GM21526 (cell line): ENCODE measurements at regions not wholly inside any gene's neighbourhood (a gene's known extent, or its start where the extent isn't known, plus 50 kb on each side); places are given as distances from the start of the nearest gene placed in this dataset.

Experiments
- ATAC-seq: cut with Tn5 transposase; IDR thresholded peaks from one replicate; pipeline ENCODE4 v1.9.1; 2021; ENCODE audit warnings: moderate library complexity; ENCODE audit not compliant: unreplicated experiment, low FRiP score

GRCh38 chr15:69574506-69574905 lies 121.9 kb downstream of the RPLP1 start:
- ATAC-seq, result no peak

DNA sequence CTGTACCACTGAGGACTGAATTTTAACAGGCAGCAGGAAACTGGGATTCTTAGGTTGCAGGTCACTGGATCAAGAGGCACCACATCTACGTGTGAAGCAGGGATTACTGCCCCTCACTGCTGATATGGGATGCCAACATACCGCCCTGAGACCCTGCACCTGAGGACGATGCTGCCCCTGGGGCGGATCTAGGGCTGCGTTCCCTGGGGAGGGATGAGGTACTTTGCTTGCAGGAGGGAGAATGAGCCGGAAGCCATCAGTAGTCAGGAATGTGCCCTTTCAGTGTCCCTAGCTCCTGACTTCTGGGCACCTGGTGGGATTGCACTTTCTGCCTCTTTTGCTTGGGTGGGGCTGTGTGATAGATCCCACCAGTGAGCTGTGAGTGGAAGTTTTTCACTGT lies 122.8 kb downstream of the RPLP1 start:
- ATAC-seq, result no peak

GRCh38 chr15:69576035-69576526 lies 123.5 kb downstream of the RPLP1 start:
- ATAC-seq, result no peak

DNA sequence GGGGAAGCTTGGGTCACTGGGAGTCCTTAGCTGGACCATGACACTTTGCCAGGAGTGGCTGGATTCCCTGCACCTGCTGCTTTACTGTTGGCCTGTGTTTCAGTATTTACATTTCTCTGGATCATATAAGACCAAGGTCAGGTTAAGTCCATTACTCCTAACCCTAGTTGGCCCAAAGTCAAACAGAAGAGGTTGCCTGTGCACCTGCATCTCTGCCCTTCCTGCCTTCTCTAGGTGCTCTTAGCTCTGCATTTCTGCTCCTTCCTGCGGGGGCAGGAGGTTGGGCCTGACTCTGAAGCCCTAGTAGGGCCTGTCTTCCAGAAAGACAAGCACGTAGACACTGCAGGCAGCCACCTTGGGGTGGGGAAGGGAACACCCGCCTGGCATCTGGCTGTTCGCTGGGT lies 124.3 kb downstream of the RPLP1 start:
- no peak for ATAC-seq

DNA sequence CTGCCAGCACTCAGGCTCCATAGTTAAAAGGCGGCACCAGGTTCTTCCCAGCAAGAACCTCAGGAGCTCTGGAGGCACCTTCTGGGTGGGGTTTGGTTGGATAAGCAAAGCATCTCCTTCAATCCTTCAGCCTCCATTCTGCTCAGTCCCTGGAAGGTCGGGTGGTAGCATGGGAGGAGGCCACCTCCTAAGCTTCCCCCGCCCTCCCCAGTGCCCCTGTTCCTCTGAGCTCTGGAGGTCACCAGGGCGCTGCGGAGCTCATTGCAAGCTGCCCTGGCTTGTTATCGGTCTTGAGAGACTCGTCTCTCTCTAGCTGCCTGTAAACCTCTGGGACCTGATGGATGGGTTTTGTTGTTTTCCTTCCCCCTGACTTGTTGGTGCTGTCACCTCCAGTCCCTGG lies 124.8 kb downstream of the RPLP1 start:
- no peak for ATAC-seq

DNA sequence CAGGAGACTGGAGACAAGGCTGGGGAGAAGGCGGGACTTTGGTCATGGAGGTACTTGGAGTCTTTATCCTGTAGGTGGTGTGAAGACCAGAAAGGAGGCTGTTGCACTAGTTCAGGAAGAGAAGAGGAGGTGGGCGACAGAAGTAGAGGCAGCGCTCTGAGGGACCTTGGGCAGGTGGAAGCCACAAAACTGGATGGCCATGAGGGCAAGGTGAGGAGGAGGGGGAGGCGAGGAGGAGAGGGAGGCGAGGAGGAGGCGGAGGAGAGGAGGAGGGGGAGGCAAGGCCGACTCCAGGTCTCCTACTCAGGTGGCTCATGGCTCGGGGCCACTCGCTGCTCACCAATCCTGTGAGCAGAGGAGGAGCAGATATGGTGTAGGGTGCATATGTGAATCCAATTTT lies 125.6 kb downstream of the RPLP1 start:
- ATAC-seq, result no peak

GRCh38 chr15:69578787-69579583 lies 126.4 kb downstream of the RPLP1 start:
- no peak for ATAC-seq

DNA sequence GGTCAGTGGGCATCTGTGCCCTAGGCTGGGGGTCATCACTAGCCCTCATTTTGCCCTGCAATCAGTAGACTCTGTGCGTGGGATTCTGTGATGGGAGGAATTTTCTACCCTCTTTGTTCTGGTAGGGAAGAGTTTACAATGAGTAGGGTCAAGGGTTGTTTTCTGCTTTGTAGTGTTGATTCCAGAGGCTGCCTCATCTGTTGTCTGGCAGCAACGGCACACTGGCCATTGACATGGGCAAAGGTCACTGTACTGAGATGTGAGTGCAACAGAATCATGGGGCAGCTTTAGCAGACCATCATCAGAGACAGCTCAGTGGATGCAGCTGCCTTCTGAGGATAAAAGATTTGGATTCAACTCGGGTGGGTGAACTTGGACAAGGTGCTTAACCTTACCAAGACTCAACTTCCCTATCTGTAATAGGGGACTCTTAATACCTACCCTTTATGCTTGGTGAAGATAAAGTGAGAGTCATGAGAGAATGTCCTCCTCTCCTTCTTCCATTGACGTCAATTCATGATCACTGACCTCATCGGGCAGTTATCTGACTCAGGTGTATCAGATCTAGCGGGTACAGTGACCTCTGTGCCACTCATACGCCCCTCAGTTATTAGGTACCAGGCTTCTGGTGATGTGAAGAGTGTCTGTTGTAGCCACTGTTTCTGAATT lies 127.5 kb downstream of the RPLP1 start:
- ATAC-seq, result no peak

GRCh38 chr15:69583626-69584025 lies 131.0 kb downstream of the RPLP1 start:
- no peak for ATAC-seq

- no peak for ATAC-seq
Measured at GRCh38 chr15:69585937-69586336, 133.3 kb downstream of the RPLP1 start.

DNA sequence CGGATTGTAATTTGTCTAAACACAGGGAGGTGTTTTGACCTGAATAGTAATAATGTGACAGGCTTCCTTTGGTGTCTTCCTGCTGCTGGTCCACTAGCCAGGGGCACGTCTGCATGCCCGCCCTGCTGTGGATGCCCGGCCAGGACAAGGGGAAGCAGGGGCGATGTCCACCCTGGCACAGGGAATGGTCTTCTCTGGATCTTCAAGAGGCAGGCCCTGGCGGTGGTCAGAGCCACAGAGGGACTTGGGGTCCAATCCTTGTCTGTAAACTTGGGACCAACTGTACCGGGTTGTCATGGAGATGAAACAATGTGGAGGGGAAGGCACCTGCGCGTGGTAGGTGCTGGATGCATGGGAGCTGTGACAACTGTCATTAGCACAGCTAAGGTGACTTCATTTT lies 134.1 kb downstream of the RPLP1 start:
- no peak for ATAC-seq

GRCh38 chr15:69587723-69588426 lies 135.3 kb downstream of the RPLP1 start:
- ATAC-seq, result no peak

DNA sequence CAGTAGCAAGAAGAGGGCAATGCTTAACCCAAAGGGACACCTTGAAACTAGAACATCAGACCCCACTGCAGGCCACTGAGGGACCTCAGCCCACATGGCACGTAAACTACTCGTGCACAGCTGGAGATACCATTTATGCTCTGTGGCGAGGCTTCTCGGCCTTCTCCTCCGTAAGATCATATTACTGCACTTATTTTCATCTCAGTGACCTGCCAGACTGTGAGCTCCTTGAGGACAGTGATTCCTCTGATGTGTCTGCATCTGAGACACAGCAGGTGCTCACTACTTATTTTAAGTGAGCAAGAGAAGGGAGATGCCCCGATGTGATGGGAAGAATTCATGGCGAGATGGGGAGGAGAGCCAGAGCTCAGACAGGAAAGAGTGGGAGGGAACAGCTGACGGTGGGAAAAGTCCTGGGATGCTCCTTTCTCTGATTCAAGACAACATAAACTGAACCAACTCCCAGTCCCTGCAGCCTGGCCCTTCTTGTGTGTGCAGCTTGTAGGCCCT lies 137.6 kb downstream of the RPLP1 start:
- ATAC-seq, result no peak

DNA sequence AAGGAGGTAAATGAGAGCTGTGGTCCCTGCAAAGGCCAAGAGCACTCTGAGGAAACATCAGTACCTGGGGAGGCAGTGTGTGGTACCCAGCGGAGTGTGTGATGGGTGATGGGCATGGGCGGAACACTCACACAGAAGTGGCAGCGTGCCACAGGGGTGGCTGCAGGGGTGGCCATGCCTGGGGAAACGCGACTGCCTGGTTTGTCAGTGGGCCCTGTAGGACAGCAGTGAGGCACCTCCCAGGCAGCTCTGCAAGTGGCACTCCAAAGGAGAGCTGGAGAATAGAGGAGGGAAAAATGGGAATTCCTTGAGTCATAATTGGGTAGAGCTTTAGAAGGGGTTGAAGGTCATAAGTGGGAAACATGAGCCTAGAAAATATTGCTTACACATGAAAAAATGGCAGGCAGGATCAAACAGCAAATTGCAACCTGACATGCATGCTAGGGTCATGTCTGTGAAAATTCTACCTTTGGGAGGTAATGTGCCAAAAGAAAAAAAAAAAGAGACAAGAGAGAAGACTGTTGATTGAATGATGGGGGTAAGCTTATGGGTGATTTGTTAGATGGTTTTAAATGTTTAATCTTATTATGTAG lies 138.4 kb downstream of the RPLP1 start:
- no peak for ATAC-seq

DNA sequence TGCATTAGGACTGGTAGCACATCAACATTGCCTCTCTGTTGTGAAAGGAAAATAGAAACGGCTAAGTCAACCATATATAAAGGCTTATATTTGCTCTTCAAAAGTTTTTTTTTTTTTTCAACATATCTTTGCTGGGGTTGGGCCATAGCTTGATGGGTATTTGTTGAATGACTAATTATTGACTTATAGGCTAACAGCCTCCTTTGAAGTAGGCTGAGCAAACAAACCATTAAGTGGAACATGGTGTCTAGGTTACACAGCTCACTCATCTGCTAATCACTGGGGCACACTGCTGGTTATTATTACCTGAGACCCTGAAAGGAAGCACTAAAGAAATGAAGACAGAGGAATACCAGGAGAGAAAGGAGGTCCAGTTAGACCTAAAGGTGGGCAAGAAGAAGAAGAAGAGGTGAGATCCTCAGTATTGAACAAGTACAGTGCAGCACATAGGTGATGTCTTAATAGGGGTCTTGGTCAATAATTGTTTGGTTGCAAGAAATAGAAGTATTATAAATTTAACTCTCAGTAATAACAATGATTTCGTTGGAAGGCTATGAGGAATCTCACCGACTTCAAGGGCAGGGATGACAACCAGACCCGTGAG lies 139.4 kb downstream of the RPLP1 start:
- ATAC-seq, result no peak

GRCh38 chr15:69592954-69593353 lies 140.3 kb downstream of the RPLP1 start:
- ATAC-seq, result no peak

DNA sequence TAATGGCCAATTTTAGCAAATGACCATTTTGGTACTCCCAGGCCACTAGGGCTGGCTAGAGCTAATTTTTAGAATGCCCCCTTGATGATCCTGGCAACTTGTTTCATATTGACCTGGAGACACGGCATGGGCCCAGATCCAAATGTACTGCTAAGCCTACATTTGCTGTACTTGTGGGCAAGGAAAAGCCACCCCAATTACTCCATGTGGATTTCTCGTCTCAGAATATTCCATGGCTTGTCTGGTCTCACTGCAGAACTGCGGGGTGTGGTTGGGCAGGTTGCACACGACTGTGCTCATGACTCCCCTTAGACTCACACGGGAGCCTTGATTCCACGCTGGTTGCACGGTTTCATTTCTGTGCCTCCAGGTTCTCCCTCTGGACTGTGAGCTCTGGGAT lies 140.9 kb downstream of the RPLP1 start:
- ATAC-seq, result no peak

GRCh38 chr15:69593981-69594966 lies 141.7 kb downstream of the RPLP1 start:
- no peak for ATAC-seq
